Sigmoid colon (tissue), 4 donors: ENCODE measurements at regions not wholly inside any gene's neighbourhood (a gene's known extent, or its start where the extent isn't known, plus 50 kb on each side); places are given as distances from the start of the nearest gene placed in this dataset.

Experiments
- CTCF ChIP-seq, 4 experiments: fragments of 450-650 bp in 3 of 4; fragments of 200-600 bp in 1 of 4; IDR thresholded peaks; one replicate each; pipeline ENCODE4 v1.5.1; 2016 to 2019; ENCODE audit warnings: antibody characterized with exemption in 4 of 4, mild to moderate bottlenecking in 3 of 4, moderate library complexity in 2 of 4
- POLR2A ChIP-seq, 2 donors: fragments of 450-650 bp; IDR thresholded peaks; one replicate each; pipeline ENCODE4 v1.6.1; 2016; ENCODE audit warnings: antibody characterized with exemption in 2 of 2, mild to moderate bottlenecking in 2 of 2, moderate library complexity in 2 of 2
- POLR2AphosphoS5 ChIP-seq, 4 donors: sonication (generic); formaldehyde crosslinking; IDR thresholded peaks; one replicate each; pipeline ENCODE4 v1.6.1; 2017; ENCODE audit warnings: antibody characterized with exemption in 4 of 4

DNA sequence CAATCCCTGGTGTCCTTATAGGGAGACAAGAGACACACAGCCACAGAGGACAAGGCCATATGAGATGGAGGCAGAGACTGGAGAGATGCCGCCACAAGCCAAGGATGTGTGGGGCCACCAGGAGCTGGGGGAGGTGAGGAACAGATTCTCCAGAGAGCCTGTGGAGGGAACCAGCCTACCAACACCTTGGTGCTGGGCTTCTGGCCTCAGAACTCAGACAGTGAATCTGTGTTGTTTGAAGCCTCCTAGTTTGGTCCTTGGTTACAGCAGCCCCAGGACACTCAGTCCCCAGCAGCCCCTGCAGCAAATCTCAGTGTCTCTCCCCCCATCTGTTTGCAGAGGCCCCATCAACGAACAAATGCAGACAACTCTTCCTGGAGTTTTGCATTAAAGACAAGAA, 73.2 kb upstream of the BHLHE23 start:
- no peak for TF ChIP-seq CTCF (IDR thresholded peaks at IDR 0.05)
- TF ChIP-seq POLR2AphosphoS5 (IDR thresholded peaks at IDR 0.05), result no peak
- TF ChIP-seq POLR2A (IDR thresholded peaks at IDR 0.05), result no peak
